ENCODE measurements at regions not wholly inside any gene's neighbourhood (a gene's known extent, or its start where the extent isn't known, plus 50 kb on each side); places are given as distances from the start of the nearest gene placed in this dataset.

DNA sequence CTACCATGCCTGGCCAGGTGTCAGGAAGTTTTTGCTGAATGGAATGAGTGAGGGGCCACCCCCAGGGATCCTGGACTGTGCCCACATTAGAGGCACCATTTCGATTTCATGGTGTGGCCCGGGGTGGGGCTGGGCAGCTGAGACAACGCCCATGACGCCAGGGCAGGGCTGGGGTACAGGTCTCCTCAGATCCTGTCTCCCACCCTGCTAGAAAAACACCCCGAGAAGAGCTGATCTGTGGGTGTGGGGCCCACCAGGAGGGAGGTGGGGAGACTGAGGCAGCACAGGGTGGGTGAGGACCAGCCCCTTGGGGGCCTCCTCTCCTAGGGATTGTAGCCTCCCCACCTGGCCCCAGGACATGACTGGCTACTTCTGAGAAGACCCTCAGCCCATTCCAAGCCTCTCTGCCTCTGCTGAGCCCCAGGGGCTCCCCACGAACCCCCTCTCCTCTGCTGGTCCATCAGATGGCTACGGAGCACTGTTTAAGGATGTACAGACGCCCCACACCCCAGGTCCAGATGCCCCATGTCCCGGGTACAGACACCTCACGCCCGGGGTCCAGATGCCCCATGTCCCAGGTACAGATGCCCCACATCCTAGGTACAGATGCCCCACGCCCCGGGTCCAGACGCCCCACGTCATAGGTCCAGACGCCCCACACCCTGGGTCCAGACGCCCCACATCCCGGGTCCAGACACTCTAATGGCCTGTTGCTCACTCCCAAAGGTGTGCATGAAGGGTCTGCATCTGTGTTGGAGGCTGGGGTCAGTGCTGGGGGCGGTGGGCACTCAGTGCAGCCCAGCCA is 99.4 kb downstream of the MICALL2 start:
- TF ChIP-seq, protein P1, sequence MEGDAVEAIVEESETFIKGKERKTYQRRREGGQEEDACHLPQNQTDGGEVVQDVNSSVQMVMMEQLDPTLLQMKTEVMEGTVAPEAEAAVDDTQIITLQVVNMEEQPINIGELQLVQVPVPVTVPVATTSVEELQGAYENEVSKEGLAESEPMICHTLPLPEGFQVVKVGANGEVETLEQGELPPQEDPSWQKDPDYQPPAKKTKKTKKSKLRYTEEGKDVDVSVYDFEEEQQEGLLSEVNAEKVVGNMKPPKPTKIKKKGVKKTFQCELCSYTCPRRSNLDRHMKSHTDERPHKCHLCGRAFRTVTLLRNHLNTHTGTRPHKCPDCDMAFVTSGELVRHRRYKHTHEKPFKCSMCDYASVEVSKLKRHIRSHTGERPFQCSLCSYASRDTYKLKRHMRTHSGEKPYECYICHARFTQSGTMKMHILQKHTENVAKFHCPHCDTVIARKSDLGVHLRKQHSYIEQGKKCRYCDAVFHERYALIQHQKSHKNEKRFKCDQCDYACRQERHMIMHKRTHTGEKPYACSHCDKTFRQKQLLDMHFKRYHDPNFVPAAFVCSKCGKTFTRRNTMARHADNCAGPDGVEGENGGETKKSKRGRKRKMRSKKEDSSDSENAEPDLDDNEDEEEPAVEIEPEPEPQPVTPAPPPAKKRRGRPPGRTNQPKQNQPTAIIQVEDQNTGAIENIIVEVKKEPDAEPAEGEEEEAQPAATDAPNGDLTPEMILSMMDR (conservative IDR thresholded peaks at IDR 0.05): no peak
- no peak overlapping the region for H3K27ac ChIP-seq

DNA sequence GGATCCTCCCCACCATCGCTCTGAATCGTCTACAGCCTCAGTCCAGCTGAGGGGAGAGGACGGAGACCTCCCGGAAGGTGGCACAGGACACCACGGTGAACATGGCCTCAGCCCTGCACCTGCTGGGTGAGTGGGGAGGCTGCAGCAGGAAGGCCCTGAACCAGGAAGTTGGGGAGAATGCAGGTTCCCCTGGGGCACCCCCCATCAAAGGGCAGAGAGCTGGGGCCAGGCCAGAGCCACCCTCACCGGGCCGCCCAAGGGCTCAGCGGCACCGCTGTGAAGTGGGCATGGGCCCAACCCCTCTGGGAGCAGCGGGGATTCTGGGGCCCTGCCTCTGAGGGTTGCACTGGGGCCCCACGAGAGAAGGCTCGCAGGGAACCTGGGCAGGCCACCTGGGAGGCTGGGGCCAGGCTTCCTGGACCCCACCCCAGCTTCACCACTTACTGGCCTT is 98.7 kb downstream of the MICALL2 start:
- H3K27ac ChIP-seq: no peak overlapping the region
- TF ChIP-seq, protein P1 (conservative IDR thresholded peaks at IDR 0.05): no peak

DNA sequence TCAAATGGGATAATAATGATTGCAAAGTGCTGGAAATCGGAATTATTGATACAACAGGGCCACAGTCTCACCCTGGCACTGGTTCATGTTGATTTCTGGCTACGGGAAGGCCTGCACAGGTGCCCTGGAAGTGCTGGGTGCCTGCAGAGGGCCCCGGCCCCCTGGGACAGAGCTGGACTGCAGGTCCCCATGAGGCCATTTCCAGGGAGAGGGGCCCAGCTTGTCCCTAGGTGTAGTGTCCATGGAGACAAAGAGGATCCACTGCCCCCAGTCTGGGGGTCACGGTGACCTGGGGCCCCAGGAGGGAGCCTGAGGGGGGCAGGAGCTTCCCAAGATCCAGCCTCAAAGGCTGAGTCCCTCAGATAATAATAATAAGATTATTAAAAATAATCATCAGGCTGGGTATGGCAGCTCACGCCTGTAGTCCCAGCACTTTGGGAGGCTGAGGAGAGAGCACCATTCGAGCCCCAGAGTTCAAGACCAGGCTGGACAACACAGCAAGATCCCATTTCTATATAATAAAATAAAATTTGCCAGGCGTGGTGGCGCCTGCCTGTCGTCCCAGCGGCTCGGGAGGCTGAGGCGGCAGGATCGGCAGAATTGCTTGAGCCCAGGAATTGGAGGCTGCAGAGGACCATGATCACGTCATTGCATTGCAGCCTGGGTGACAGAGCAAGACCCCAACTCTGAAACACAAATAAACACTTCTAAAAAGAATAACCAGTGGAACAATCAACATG is 98.1 kb downstream of the MICALL2 start:
- TF ChIP-seq, protein P1 (conservative IDR thresholded peaks at IDR 0.05): no peak
- H3K27ac ChIP-seq: no peak overlapping the region

DNA sequence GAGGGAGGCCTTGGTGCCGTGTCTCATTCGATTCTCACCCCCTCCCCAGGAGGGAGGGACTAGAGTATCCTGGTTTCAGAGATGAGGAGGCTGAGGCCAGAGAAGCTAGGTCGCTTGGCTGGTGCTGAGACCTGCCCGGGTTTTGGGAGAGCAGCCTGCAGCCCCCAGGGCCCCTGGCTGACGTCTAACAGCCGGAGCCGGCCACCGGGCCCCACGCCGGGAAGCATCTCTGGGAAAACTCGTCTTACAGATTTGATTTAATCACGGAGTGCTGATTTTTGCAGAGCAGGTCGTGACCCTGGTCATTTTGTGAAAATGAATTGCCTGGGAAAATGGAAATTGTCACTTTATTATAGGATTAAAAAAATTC is 97.5 kb downstream of the MICALL2 start:
- no peak overlapping the region for H3K27ac ChIP-seq
- TF ChIP-seq, protein P1 (conservative IDR thresholded peaks at IDR 0.05): no peak

DNA sequence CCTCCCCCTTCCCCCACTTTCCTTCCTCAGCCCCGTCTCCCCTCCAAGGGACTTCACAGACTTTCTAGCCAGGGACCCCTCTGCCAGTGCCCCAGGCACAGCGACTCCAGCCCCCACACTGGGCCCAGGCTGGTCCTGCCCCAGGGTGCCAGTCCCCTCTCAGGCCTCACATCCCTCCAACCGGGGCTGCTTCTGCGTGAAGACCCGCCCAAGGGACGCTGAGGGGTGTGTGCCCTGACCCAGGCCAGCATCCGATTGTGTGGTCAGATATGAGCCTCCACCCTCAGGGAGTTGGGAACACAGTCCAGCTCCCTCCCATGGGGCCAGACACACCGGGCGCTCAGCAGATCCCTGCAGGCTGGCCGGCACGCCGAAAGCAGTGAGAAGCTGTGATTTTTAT is 97.0 kb downstream of the MICALL2 start:
- H3K27ac ChIP-seq: no peak overlapping the region
- TF ChIP-seq, protein P1 (conservative IDR thresholded peaks at IDR 0.05): no peak

DNA sequence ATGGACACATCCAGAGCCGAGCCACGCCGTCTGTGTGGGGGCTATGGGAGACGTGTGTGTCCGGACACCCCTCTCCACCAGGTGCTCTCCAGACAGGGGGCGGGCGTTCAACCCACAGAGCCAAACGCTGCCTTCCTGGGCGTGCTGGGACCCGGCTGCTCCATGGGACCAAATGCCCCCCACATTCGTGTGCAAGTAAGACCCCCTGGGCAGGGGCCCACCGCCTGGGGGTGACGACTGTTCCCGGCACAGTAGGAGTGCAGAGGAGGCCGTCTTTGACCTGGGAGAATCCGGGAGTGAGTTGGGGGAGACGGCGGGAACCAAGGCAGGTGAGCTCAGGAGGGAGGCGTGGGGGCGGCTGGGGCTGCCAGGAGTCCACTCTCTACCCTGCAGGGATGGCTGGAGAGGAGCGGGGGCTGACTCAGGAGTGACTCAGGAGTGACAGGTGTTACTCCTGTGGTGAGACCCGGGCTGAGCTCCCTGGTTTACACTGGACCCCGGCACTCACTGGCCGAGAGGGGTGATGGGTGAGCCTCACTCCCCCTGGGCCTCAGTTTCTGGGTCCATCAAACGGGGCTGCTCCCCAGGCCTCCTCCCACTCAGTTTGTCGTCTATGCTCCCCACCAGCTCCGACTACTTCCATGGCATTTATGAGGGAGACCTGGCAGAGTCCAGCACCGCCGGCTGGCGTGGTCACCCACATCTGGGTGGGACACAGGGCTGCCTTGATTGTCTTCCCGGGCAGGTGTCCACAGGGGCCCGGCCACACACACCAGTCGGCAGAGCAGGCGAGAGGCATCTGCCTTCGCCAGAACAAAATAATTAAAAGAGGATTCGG is 95.0 kb downstream of the MICALL2 start:
- H3K27ac ChIP-seq: no peak overlapping the region
- TF ChIP-seq, protein P1 (conservative IDR thresholded peaks at IDR 0.05): no peak
